Glutamatergic neuron (in vitro differentiated cells): ENCODE measurements at regions not wholly inside any gene's neighbourhood (a gene's known extent, or its start where the extent isn't known, plus 50 kb on each side); places are given as distances from the start of the nearest gene placed in this dataset.
A peak's percentile ranks its signal among the peaks of the same experiment; 100 is the strongest.

ENCODE experiments used
- DNase-seq: peaks from one replicate; pipeline ENCODE4 v3.0.0; 2022
- H3K27ac Mint-ChIP-seq: one replicate; pipeline ENCODE4 v1.8.0; 2020; ENCODE audit warnings: mild to moderate bottlenecking, mixed read lengths, inconsistent platforms; ENCODE audit not compliant: unreplicated experiment
- H3K27me3 Mint-ChIP-seq: one replicate; pipeline ENCODE4 v1.8.0; 2020; ENCODE audit warnings: mild to moderate bottlenecking, moderate library complexity, mixed read lengths, inconsistent platforms; ENCODE audit not compliant: unreplicated experiment
- H3K36me3 Mint-ChIP-seq: one replicate; pipeline ENCODE4 v1.8.0; 2020; ENCODE audit warnings: mild to moderate bottlenecking, mixed read lengths, inconsistent platforms; ENCODE audit not compliant: unreplicated experiment
- H3K4me1 Mint-ChIP-seq: one replicate; pipeline ENCODE4 v1.8.0; 2020; ENCODE audit warnings: mild to moderate bottlenecking, low read depth, mixed read lengths, inconsistent platforms; ENCODE audit not compliant: unreplicated experiment
- H3K4me3 Mint-ChIP-seq: one replicate; pipeline ENCODE4 v1.8.0; 2020; ENCODE audit warnings: mild to moderate bottlenecking, mixed read lengths, inconsistent platforms; ENCODE audit not compliant: unreplicated experiment
- H3K9me3 Mint-ChIP-seq: one replicate; pipeline ENCODE4 v1.8.0; 2020; ENCODE audit warnings: mild to moderate bottlenecking, moderate library complexity, mixed read lengths, inconsistent platforms; ENCODE audit not compliant: unreplicated experiment
- CTCF ChIP-seq: fragments of 200-600 bp; sonication (generic); IDR thresholded peaks from one replicate; pipeline ENCODE4 v1.5.0; 2021; ENCODE audit not compliant: partially characterized antibody, unreplicated experiment

GRCh38 chr18:61132031-61132430 is 201.2 kb upstream of the CDH20 start:
- H3K36me3 Mint-ChIP-seq: no peaks in the 10 kb centered on the region
- H3K4me3 Mint-ChIP-seq: no peak overlapping the region
- peaks cover 6% of the 10 kb centered on the region for H3K4me1 Mint-ChIP-seq
- peaks cover 1% of the 10 kb centered on the region for H3K9me3 Mint-ChIP-seq
- H3K27me3 Mint-ChIP-seq: peaks cover 2% of the 10 kb centered on the region
- H3K27ac Mint-ChIP-seq: no peak overlapping the region
- no peak for DNase-seq
- TF ChIP-seq CTCF: no peak

DNA sequence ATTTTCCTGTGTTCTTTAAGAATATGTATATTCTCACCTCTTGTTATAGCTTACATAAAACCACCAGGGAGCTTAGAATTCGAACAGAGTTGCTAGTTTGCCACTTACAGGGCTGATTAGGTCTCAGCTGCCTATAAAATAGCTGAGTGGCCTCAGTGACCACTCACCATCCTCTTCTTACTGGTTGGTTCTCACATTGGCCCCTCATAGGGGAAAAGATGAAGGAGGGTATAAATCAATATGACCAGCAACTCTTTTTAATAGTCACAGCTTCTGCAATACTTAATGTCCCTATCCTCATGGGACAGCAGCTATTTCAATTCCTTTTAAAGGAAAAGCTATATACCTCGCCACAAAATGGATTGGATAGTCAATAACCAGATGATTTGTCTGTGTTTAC is 199.4 kb upstream of the CDH20 start:
- no peak overlapping the region for H3K4me3 Mint-ChIP-seq
- TF ChIP-seq CTCF: no peak
- peaks cover 1% of the 10 kb centered on the region for H3K9me3 Mint-ChIP-seq
- no peaks in the 10 kb centered on the region for H3K36me3 Mint-ChIP-seq
- peaks cover 2% of the 10 kb centered on the region for H3K27me3 Mint-ChIP-seq
- peak overlapping the region; percentile 16 for H3K27ac Mint-ChIP-seq
- H3K4me1 Mint-ChIP-seq: peaks cover 5% of the 10 kb centered on the region
- no peak for DNase-seq

GRCh38 chr18:61136711-61137251 is 196.4 kb upstream of the CDH20 start:
- peaks cover 2% of the 10 kb centered on the region for H3K4me1 Mint-ChIP-seq
- TF ChIP-seq CTCF: no peak
- H3K4me3 Mint-ChIP-seq: no peak overlapping the region
- H3K27ac Mint-ChIP-seq: no peak overlapping the region
- H3K36me3 Mint-ChIP-seq: no peaks in the 10 kb centered on the region
- no peak for DNase-seq
- H3K27me3 Mint-ChIP-seq: peaks cover 2% of the 10 kb centered on the region
- H3K9me3 Mint-ChIP-seq: peaks cover 1% of the 10 kb centered on the region

DNA sequence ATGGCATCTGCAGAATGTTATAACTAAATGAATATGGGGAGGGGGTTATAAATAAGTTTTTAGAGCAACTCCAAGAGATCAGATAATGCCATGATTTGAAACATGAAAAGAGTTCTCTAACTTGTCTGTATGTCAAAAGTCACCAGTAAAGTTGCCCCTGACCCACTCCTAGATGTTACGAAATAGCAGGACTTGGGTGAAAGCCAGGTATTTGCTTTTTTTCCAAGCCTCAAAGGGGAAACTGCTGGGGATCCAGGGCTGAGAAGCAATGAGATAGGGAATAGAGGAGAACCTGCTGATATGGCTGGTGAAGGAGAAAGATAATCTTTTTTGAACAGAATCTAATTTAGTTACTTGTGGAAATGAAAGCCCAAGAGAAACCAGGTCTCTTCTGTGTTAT is 191.5 kb upstream of the CDH20 start:
- TF ChIP-seq CTCF: no peak
- Mint-ChIP-seq H3K36me3 (peaks cover 4% of the 10 kb centered on the region), H3K4me1 (no peaks in the 10 kb centered on the region), H3K27ac (no peak overlapping the region), H3K9me3 (no peaks in the 10 kb centered on the region), H3K27me3 (no peaks in the 10 kb centered on the region), H3K4me3 (no peak overlapping the region)
- no peak for DNase-seq

- TF ChIP-seq CTCF: no peak
- DNase-seq: no peak
Measured at GRCh38 chr18:61148322-61148721, 184.9 kb upstream of the CDH20 start.

More at GRCh38 chr18:61148322-61148721, 184.9 kb upstream of the CDH20 start:
- Mint-ChIP-seq H3K27me3 (no peaks in the 10 kb centered on the region), H3K36me3 (peaks cover 9% of the 10 kb centered on the region), H3K4me1 (no peaks in the 10 kb centered on the region), H3K4me3 (no peak overlapping the region), H3K27ac (no peak overlapping the region), H3K9me3 (no peaks in the 10 kb centered on the region)
